Upper lobe of right lung (tissue), 1 donor: ENCODE measurements at regions not wholly inside any gene's neighbourhood (a gene's known extent, or its start where the extent isn't known, plus 50 kb on each side); places are given as distances from the start of the nearest gene placed in this dataset.

ENCODE experiments used
- ATAC-seq: fragments of 200-7000 bp; cut with Tn5 transposase; one replicate; pipeline ENCODE4 v1.9.1; 2020; ENCODE audit warnings: mild to moderate bottlenecking, moderate library complexity
- DNase-seq: peaks from one replicate; pipeline ENCODE4 v3.0.0-alpha.2; 2020
- H3K27ac ChIP-seq: fragments of 200-600 bp; one replicate; pipeline ENCODE4 v1.8.0; 2022
- H3K27me3 ChIP-seq: fragments of 200-600 bp; one replicate; pipeline ENCODE4 v1.8.0; 2022; ENCODE audit warnings: mild to moderate bottlenecking
- H3K36me3 ChIP-seq: fragments of 200-600 bp; one replicate; pipeline ENCODE4 v1.8.0; 2022
- H3K4me1 ChIP-seq: fragments of 200-600 bp; one replicate; pipeline ENCODE4 v1.8.0; 2022
- H3K4me3 ChIP-seq: fragments of 200-600 bp; one replicate; pipeline ENCODE4 v1.8.0; 2022; ENCODE audit warnings: mild to moderate bottlenecking
- H3K9me3 ChIP-seq: fragments of 200-600 bp; one replicate; pipeline ENCODE4 v1.8.0; 2022
- CTCF ChIP-seq: fragments of 200-600 bp; IDR thresholded peaks from one replicate; pipeline ENCODE4 v1.8.0; 2022; ENCODE audit warnings: antibody characterized with exemption
- intact Hi-C: fragments of 100-400 bp; cut with DNase I; formaldehyde crosslinking; loops from one replicate; pipeline ENCODE4 v1.11.0; 2022
- donor health status: DM: no; HTN: yes; CAD: no; lungs with severe emphysema.

GRCh38 chr15:62920682-62921502 is 121.7 kb upstream of the TPM1 start:
- intact Hi-C loops: no loop called here
- peak overlapping the region; percentile 39 for H3K27ac ChIP-seq
- H3K4me1 ChIP-seq: peaks cover 11% of the 10 kb centered on the region
- no peak overlapping the region for H3K4me3 ChIP-seq
- H3K27me3 ChIP-seq: no peaks in the 10 kb centered on the region
- H3K9me3 ChIP-seq: no peaks in the 10 kb centered on the region
- H3K36me3 ChIP-seq: no peaks in the 10 kb centered on the region
- DNase-seq (no peak), ATAC-seq (peak; percentile 75)
- TF ChIP-seq CTCF: no peak

- H3K4me3 ChIP-seq: no peak overlapping the region
- DNase-seq: no peak
- H3K4me1 ChIP-seq: peaks cover 11% of the 10 kb centered on the region
- intact Hi-C loops: no loop called here
- no peaks in the 10 kb centered on the region for H3K27me3 ChIP-seq
- no peaks in the 10 kb centered on the region for H3K36me3 ChIP-seq
- H3K27ac ChIP-seq: peak overlapping the region; percentile 37
- ATAC-seq: no peak
- no peaks in the 10 kb centered on the region for H3K9me3 ChIP-seq
- TF ChIP-seq CTCF: no peak
Observed at GRCh38 chr15:62922514-62922913, 120.0 kb upstream of the TPM1 start.

GRCh38 chr15:62925875-62926274 is 116.7 kb upstream of the TPM1 start:
- Histone ChIP-seq H3K27ac (no peak overlapping the region), H3K4me3 (no peak overlapping the region), H3K36me3 (no peaks in the 10 kb centered on the region), H3K27me3 (no peaks in the 10 kb centered on the region), H3K9me3 (no peaks in the 10 kb centered on the region), H3K4me1 (peaks cover 14% of the 10 kb centered on the region)
- intact Hi-C loops: no loop called here
- no peak for ATAC-seq
- no peak for TF ChIP-seq CTCF
- DNase-seq: no peak

- no peak for DNase-seq
- Histone ChIP-seq H3K9me3 (no peaks in the 10 kb centered on the region), H3K27me3 (no peaks in the 10 kb centered on the region), H3K4me1 (peaks cover 6% of the 10 kb centered on the region), H3K4me3 (no peak overlapping the region), H3K27ac (no peak overlapping the region), H3K36me3 (no peaks in the 10 kb centered on the region)
- intact Hi-C loops: no loop called here
- TF ChIP-seq CTCF: no peak
- ATAC-seq: no peak
Observed at GRCh38 chr15:62927196-62927595, 115.4 kb upstream of the TPM1 start.

- DNase-seq (no peak), ATAC-seq (no peak)
- no peak overlapping the region for H3K4me3 ChIP-seq
- intact Hi-C loops: no loop called here
- H3K9me3 ChIP-seq: no peaks in the 10 kb centered on the region
- peaks cover 6% of the 10 kb centered on the region for H3K4me1 ChIP-seq
- H3K27ac ChIP-seq: no peak overlapping the region
- no peaks in the 10 kb centered on the region for H3K36me3 ChIP-seq
- TF ChIP-seq CTCF: no peak
- no peaks in the 10 kb centered on the region for H3K27me3 ChIP-seq
Observed at GRCh38 chr15:62927836-62928235, 114.7 kb upstream of the TPM1 start.
